KMS-11 (cell line): ENCODE measurements at regions not wholly inside any gene's neighbourhood (a gene's known extent, or its start where the extent isn't known, plus 50 kb on each side); places are given as distances from the start of the nearest gene placed in this dataset.
"Not testable (repeated sequence)": the region's sequence is repeated elsewhere in the genome, so short reads cannot be mapped to it uniquely, and the experiment has no call there.

Experiments
- H2AFZ ChIP-seq: fragments of 200-600 bp; sonication (generic); 2 replicates; pipeline ENCODE4 v1.6.1; 2016; ENCODE audit warnings: antibody characterized with exemption, mixed run types, low read depth
- H3K27ac ChIP-seq: fragments of 200-600 bp; sonication (generic); 2 replicates; pipeline ENCODE4 v1.6.1; 2016; ENCODE audit warnings: mild to moderate bottlenecking, mixed run types
- H3K27me3 ChIP-seq: fragments of 200-600 bp; sonication (generic); 2 replicates; pipeline ENCODE4 v1.6.1; 2017; ENCODE audit warnings: mild to moderate bottlenecking, low read depth, mixed run types, moderate library complexity; ENCODE audit not compliant: insufficient read depth
- H3K36me3 ChIP-seq: fragments of 200-600 bp; sonication (generic); 2 replicates; pipeline ENCODE4 v1.6.1; 2017; ENCODE audit warnings: mild to moderate bottlenecking, mixed run types; ENCODE audit not compliant: insufficient read depth
- H3K4me1 ChIP-seq: fragments of 200-600 bp; sonication (generic); 2 replicates; pipeline ENCODE4 v1.6.1; 2016; ENCODE audit warnings: mild to moderate bottlenecking, low read depth, mixed run types; ENCODE audit not compliant: poor library complexity, severe bottlenecking
- H3K4me2 ChIP-seq: fragments of 200-600 bp; sonication (generic); 2 replicates; pipeline ENCODE4 v1.7.0; 2016; ENCODE audit warnings: mild to moderate bottlenecking, mixed run types
- H3K4me3 ChIP-seq: fragments of 200-600 bp; sonication (generic); IDR thresholded peaks from 2 replicates; pipeline ENCODE4 v1.6.1; 2017; ENCODE audit warnings: low read depth, low read length, mixed read lengths; ENCODE audit not compliant: insufficient read depth
- H3K79me2 ChIP-seq: fragments of 200-600 bp; sonication (generic); 2 replicates; pipeline ENCODE4 v1.6.1; 2016; ENCODE audit warnings: low read depth, mixed run types; ENCODE audit not compliant: insufficient read depth
- H3K9ac ChIP-seq: fragments of 200-600 bp; sonication (generic); 2 replicates; pipeline ENCODE4 v1.6.1; 2016; ENCODE audit warnings: mild to moderate bottlenecking, mixed run types
- H4K20me1 ChIP-seq: fragments of 200-600 bp; sonication (generic); 2 replicates; pipeline ENCODE4 v1.6.1; 2016; ENCODE audit warnings: mild to moderate bottlenecking, mixed run types; ENCODE audit not compliant: insufficient read depth
- TF ChIP-seq, protein P1 (sequence below): fragments of 200-600 bp; sonication (generic); conservative IDR thresholded peaks from 2 replicates; pipeline ENCODE4 v1.6.1; 2017; ENCODE audit warnings: low read depth, mild to moderate bottlenecking, antibody characterized with exemption, low read length, moderate library complexity, mixed read lengths

DNA sequence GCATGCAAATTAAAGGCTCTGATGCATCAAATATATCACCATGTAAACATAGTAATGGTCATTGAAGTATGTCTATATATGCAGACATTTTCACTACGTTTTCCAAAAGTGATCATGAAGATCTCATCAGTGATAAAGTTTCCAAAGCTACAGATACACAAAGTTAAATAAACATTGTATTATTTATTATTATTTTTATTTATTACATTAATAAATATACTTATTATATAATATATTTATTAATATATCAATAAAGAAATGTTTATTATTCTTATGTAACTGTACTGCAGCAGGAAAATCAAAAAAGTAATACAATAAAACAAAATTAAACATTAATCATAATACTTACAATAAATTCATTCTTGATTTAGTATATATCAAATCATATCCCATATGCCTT lies 791.2 kb downstream of the GBE1 start:
- Histone ChIP-seq H3K9ac (no peak overlapping the region), H3K27me3 (no peaks in the 10 kb centered on the region), H3K27ac (no peak overlapping the region), H3K36me3 (no peaks in the 10 kb centered on the region), H3K79me2 (no peaks in the 10 kb centered on the region), H3K4me2 (no peak overlapping the region), H3K4me1 (no peaks in the 10 kb centered on the region), H3K4me3 (no peak overlapping the region), H2AFZ (no peak overlapping the region), H4K20me1 (no peaks in the 10 kb centered on the region)
- TF ChIP-seq, protein P1, sequence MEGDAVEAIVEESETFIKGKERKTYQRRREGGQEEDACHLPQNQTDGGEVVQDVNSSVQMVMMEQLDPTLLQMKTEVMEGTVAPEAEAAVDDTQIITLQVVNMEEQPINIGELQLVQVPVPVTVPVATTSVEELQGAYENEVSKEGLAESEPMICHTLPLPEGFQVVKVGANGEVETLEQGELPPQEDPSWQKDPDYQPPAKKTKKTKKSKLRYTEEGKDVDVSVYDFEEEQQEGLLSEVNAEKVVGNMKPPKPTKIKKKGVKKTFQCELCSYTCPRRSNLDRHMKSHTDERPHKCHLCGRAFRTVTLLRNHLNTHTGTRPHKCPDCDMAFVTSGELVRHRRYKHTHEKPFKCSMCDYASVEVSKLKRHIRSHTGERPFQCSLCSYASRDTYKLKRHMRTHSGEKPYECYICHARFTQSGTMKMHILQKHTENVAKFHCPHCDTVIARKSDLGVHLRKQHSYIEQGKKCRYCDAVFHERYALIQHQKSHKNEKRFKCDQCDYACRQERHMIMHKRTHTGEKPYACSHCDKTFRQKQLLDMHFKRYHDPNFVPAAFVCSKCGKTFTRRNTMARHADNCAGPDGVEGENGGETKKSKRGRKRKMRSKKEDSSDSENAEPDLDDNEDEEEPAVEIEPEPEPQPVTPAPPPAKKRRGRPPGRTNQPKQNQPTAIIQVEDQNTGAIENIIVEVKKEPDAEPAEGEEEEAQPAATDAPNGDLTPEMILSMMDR: no peak

DNA sequence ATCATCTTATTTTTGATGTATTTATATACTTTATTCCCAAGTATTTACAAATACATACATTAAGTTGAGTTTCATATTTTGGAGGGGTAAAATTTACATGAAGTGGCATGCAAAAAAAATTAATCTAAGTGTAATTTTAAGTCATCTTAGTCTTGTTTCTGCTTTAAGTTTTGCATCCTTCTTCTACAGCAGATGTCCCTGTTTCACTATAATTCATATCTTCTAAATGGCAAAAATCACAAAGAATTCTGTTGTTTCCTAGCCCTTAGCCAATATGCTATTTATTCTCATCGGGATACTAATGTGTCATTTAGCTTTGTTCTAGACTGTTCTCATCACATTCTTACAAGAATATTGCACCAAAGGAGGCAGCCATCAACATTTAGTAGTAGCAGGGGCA lies 831.9 kb downstream of the GBE1 start:
- Histone ChIP-seq H3K4me2 (no peak overlapping the region), H2AFZ (no peak overlapping the region), H3K9ac (no peak overlapping the region), H3K4me3 (no peak overlapping the region), H3K4me1 (no peaks in the 10 kb centered on the region), H3K27ac (no peak overlapping the region), H3K79me2 (no peaks in the 10 kb centered on the region), H4K20me1 (no peaks in the 10 kb centered on the region), H3K27me3 (no peaks in the 10 kb centered on the region), H3K36me3 (no peaks in the 10 kb centered on the region)
- TF ChIP-seq, protein P1: no peak

DNA sequence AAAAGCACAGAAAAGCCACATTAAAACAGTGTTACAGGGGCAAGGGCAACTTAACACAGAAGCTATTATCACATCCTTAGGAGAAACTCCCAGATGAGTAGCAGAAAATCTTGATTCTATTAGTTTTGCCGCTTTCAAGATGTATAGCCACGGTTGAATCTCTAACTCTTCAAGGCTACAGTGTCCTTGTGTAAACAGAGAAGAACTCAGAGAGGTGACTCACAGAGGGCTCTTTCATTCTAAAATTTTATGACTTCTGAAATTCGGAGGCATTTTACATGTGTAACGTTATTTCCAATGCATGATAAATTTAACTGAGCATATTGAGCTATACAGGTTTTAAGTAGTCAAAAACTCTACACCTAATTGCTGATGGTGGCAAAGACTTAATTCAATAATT lies 846.6 kb downstream of the GBE1 start:
- H3K79me2 ChIP-seq: no peaks in the 10 kb centered on the region
- H3K4me1 ChIP-seq: no peaks in the 10 kb centered on the region
- no peaks in the 10 kb centered on the region for H4K20me1 ChIP-seq
- TF ChIP-seq, protein P1: no peak
- no peak overlapping the region for H3K27ac ChIP-seq
- H3K27me3 ChIP-seq: no peaks in the 10 kb centered on the region
- no peak overlapping the region for H3K4me3 ChIP-seq
- no peak overlapping the region for H3K4me2 ChIP-seq
- H3K9ac ChIP-seq: no peak overlapping the region
- H2AFZ ChIP-seq: no peak overlapping the region
- no peaks in the 10 kb centered on the region for H3K36me3 ChIP-seq

DNA sequence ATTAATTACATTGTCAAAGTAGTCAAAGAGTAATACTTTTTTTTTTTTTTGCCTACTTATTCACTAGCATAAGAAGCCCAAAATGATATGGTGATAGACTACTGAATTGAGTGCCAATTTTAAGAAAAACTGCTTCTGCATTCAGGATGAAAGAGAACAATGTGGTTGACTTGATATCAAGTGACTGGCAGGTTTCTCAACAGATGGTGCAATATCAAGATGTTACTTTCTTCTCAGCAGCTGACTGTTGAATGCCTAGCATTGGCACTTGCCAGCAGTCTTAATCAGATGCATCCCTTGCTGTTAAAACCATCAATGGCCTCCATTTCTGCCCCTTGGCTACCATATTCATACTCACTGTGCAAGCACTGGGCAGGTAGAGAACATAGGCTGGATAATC lies 863.2 kb downstream of the GBE1 start:
- Histone ChIP-seq H3K27me3 (no peaks in the 10 kb centered on the region), H3K79me2 (no peaks in the 10 kb centered on the region), H2AFZ (no peak overlapping the region), H3K36me3 (no peaks in the 10 kb centered on the region), H3K4me1 (no peaks in the 10 kb centered on the region), H3K9ac (no peak overlapping the region), H3K27ac (no peak overlapping the region), H3K4me2 (no peak overlapping the region), H3K4me3 (no peak overlapping the region), H4K20me1 (no peaks in the 10 kb centered on the region)
- TF ChIP-seq, protein P1: no peak

DNA sequence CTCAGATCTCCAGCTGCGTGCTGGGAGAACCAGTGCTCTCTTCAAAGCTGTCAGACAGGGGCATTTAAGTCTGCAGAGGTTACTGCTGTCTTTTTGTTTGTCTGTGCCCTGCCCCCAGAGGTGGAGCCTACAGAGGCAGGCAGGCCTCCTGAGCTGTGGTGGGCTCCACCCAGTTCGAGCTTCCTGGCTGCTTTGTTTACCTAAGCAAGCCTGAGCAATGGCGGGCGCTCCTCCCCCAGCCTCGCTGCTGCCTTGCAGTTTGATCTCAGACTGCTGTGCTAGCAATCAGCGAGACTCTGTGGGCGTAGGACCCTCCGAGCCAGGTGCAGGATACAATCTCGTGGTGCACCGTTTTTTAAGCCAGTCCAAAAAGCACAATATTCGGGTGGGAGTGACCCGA lies 864.4 kb downstream of the GBE1 start:
- not testable (repeated sequence) for H3K4me2 ChIP-seq, H3K9ac ChIP-seq, H3K27ac ChIP-seq, H3K36me3 ChIP-seq, H3K4me1 ChIP-seq, H3K27me3 ChIP-seq, H3K79me2 ChIP-seq, H3K4me3 ChIP-seq, H2AFZ ChIP-seq, H4K20me1 ChIP-seq
